IPS-18a (cell line): ENCODE measurements at regions not wholly inside any gene's neighbourhood (a gene's known extent, or its start where the extent isn't known, plus 50 kb on each side); places are given as distances from the start of the nearest gene placed in this dataset.

Experiments
- H3K27ac ChIP-seq: one replicate; pipeline ENCODE4 v1.5.1; 2013; ENCODE audit warnings: low read length
- H3K27me3 ChIP-seq: one replicate; pipeline ENCODE4 v1.6.1; 2013; ENCODE audit warnings: mild to moderate bottlenecking, low read length; ENCODE audit not compliant: control insufficient read depth, insufficient read depth
- H3K36me3 ChIP-seq: one replicate; pipeline ENCODE4 v1.6.1; 2013; ENCODE audit warnings: low read depth, low read length; ENCODE audit not compliant: control insufficient read depth
- H3K4me1 ChIP-seq: one replicate; pipeline ENCODE4 v1.6.1; 2013; ENCODE audit warnings: low read depth, low read length; ENCODE audit not compliant: control insufficient read depth
- H3K4me3 ChIP-seq: one replicate; pipeline ENCODE4 v1.5.1; 2013; ENCODE audit warnings: low read length
- H3K9ac ChIP-seq: one replicate; pipeline ENCODE4 v1.6.1; 2013; ENCODE audit warnings: mild to moderate bottlenecking, low read length, moderate library complexity
- H3K9me3 ChIP-seq: one replicate; pipeline ENCODE4 v1.6.1; 2013; ENCODE audit warnings: low read depth, low read length; ENCODE audit not compliant: control insufficient read depth

DNA sequence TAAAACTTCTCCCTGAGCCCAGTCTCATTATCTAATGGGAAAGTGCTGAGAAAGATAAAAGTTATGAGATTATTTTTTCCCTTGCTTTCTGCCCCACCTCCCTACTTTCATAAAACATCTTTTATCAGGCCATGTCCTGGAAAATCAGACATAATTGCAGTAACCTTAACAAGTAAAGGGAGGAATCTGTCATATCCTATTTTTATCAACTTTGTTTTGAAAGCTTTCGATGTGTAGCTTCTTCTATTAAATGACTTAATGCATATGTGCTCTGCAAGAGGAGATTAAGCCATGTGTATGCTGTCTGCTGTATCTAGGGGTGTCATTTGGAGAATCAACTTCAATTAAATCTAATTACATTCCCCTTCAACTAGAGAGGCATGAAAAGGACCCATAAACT lies 408.9 kb downstream of the CBLN4 start:
- Histone ChIP-seq H3K27me3 (no peaks in the 10 kb centered on the region), H3K4me3 (no peak overlapping the region), H3K9me3 (no peaks in the 10 kb centered on the region), H3K9ac (no peak overlapping the region), H3K36me3 (no peaks in the 10 kb centered on the region), H3K4me1 (no peaks in the 10 kb centered on the region), H3K27ac (no peak overlapping the region)

DNA sequence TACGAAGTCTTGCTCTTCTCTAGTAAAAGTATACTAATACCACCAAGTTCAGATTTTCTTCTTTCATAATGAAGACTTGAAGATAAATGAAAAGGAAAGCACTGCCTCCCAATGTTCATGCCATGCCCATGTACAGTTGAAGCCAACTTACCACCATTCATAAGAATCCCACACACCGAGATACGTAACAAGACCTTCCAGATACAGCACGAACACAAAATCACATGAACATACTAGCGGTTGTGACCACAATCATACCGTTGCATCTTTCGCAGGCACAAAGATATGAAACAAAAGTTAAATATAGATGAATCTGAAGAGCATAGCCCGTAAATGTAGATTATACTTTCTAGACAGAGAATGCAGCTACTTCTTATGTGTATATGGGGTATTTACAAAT lies 412.5 kb downstream of the CBLN4 start:
- H3K9me3 ChIP-seq = no peaks in the 10 kb centered on the region
- no peaks in the 10 kb centered on the region for H3K4me1 ChIP-seq
- H3K36me3 ChIP-seq = no peaks in the 10 kb centered on the region
- H3K9ac ChIP-seq = no peak overlapping the region
- no peak overlapping the region for H3K4me3 ChIP-seq
- no peaks in the 10 kb centered on the region for H3K27me3 ChIP-seq
- H3K27ac ChIP-seq = no peak overlapping the region

DNA sequence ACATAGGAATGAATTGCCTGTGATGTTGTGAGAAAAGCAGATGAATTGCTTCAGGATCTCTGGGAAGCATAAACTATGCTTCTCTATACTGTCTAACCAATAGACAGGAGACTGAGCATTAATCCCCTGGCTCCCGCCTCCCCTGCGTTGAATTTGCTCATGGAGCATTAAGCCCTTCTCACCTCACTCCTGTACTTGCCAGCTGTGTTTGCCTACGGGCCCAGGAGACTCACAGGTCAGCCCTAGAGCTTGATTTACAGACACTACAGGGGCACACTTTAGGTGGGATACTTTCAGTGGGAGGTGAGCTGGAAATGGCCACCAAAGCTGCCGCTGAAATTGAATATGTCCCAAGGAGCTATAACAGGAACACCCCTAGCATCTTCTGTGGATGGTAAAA lies 418.7 kb downstream of the CBLN4 start:
- H3K4me1 ChIP-seq = peaks cover 3% of the 10 kb centered on the region
- no peaks in the 10 kb centered on the region for H3K36me3 ChIP-seq

DNA sequence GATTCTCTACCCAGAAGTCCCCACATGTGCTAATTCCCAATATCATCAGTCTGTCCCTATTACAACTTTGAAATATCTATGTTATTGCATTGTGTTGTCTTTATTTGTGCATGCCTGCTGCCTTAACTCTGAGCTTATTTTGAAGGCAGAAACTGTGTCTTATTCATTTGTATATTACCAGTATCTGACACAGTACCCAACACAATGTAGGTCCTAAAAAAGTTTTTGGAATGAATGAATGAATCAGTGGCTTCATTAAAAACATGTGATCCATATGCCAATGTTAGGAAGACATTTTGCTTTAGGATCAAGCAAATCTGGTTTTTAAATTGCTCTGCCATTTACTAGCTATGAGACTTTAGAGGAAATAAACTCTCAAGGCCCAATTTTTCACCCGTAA lies 420.4 kb downstream of the CBLN4 start:
- H3K4me1 ChIP-seq = peaks cover 8% of the 10 kb centered on the region
- no peak overlapping the region for H3K27ac ChIP-seq

More for the DNA sequence above, 418.7 kb downstream of the CBLN4 start:
- H3K9ac ChIP-seq = no peak overlapping the region
- no peak overlapping the region for H3K27ac ChIP-seq
- no peaks in the 10 kb centered on the region for H3K9me3 ChIP-seq
- no peak overlapping the region for H3K4me3 ChIP-seq
- H3K27me3 ChIP-seq = no peaks in the 10 kb centered on the region

DNA sequence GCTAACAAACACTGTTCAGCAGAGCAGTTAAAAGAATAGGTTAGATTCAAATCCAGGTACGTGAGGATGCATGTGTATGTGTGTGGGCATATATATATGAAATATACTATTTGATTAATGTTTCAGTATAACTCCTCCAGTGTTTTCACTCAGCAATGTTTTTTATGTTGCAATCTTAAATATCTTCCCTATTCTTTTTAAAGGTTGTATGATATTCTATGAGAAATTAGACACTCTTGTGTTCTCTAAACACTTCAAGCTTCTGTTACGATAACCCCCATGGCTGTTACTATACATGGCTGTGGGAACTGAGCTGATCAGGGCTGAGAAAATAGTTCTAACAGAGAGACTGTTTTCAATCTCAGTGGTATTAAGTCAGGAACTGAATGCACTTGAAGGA lies 421.0 kb downstream of the CBLN4 start:
- H3K9ac ChIP-seq = no peak overlapping the region
- no peaks in the 10 kb centered on the region for H3K9me3 ChIP-seq
- H3K4me3 ChIP-seq = no peak overlapping the region
- H3K36me3 ChIP-seq = no peaks in the 10 kb centered on the region
- H3K4me1 ChIP-seq = peaks cover 15% of the 10 kb centered on the region
- no peaks in the 10 kb centered on the region for H3K27me3 ChIP-seq
- no peak overlapping the region for H3K27ac ChIP-seq

More for the DNA sequence above, 420.4 kb downstream of the CBLN4 start:
- H3K27me3 ChIP-seq = no peaks in the 10 kb centered on the region
- no peak overlapping the region for H3K4me3 ChIP-seq
- H3K36me3 ChIP-seq = no peaks in the 10 kb centered on the region
- no peaks in the 10 kb centered on the region for H3K9me3 ChIP-seq
- H3K9ac ChIP-seq = no peak overlapping the region

DNA sequence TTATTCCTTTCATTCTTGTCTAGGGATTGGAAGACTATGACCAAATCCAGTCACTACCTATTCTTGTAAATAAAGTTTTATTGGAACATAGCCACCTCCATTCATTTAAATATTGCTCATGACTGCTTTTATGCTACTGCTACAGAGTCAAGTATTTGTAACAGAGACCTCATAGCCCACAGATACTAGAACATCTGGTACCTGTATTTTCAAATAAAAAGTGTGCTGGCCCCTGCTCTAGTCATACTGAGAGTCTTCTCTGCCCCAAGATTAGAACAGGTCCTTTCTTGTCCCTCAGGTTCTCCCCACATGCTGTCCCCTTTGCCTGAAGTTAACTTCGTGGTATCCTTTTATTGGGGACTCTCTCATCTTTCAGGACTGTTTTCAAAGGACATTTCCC lies 422.3 kb downstream of the CBLN4 start:
- no peak overlapping the region for H3K4me3 ChIP-seq
- no peaks in the 10 kb centered on the region for H3K27me3 ChIP-seq
- H3K9ac ChIP-seq = no peak overlapping the region
- H3K4me1 ChIP-seq = peaks cover 21% of the 10 kb centered on the region
- no peaks in the 10 kb centered on the region for H3K9me3 ChIP-seq
- H3K36me3 ChIP-seq = no peaks in the 10 kb centered on the region
- H3K27ac ChIP-seq = no peak overlapping the region

DNA sequence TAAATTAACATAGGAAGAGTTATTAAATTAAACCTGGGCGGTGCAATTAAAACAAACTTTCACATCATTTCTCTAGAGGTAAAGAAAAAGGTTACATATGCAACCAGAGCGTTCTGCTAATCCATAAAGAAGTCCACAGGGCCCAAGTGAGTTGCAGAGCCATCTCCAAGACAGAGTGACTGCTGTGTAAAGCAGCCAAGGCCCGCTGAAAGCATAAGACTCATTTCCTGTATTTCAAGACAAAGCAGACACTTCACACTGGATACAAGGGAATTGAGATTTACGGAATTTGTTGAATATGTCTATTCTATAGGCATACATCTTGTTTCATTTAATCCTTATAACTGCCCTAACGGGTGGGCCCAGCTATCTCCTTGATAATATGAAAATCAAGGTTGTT lies 422.8 kb downstream of the CBLN4 start:
- Histone ChIP-seq H3K9me3 (no peaks in the 10 kb centered on the region), H3K36me3 (no peaks in the 10 kb centered on the region), H3K9ac (no peak overlapping the region), H3K4me1 (peaks cover 21% of the 10 kb centered on the region), H3K4me3 (no peak overlapping the region), H3K27ac (no peak overlapping the region), H3K27me3 (no peaks in the 10 kb centered on the region)

DNA sequence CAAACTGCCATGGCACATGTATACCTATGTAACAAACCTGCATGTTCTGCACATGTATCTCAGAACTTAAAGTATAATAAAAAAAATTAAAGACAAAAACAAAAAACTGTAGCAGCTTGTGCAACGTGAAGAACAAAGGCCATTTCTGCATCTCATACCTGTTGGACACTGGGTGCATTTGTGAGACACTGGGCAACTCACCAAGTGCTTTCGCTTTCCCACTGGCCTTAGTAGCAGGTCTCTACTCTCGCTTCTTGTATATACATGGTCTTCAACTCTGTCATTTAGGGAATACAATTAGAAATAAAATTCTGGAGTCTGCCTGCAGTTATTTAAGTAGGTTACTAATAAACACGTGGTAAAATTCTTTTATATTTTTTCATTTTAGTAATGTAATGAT lies 423.8 kb downstream of the CBLN4 start:
- Histone ChIP-seq H3K9me3 (no peaks in the 10 kb centered on the region), H3K4me1 (peaks cover 20% of the 10 kb centered on the region), H3K27ac (no peak overlapping the region), H3K27me3 (no peaks in the 10 kb centered on the region), H3K36me3 (no peaks in the 10 kb centered on the region), H3K4me3 (no peak overlapping the region), H3K9ac (no peak overlapping the region)

DNA sequence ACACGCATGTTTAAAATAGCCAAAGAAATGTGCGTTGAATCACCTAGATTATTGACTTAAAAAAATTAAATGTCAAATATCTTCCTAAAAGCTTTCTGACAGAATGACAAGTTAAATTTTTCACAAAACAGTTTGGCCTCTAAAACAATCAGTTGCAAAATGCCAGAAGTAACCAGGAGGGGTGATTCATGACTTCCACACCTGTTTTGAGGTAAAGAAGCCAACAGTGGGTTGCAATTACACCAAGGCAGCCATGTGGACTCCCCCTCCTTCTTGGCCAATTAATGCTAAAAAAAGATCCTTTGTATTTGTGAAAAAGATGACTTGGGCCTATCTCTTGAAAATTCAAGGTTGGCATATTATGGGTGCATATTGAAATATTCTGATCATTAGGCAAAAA lies 424.8 kb downstream of the CBLN4 start:
- Histone ChIP-seq H3K9me3 (no peaks in the 10 kb centered on the region), H3K4me3 (no peak overlapping the region), H3K36me3 (no peaks in the 10 kb centered on the region), H3K9ac (no peak overlapping the region), H3K4me1 (peaks cover 18% of the 10 kb centered on the region), H3K27me3 (no peaks in the 10 kb centered on the region), H3K27ac (no peak overlapping the region)

DNA sequence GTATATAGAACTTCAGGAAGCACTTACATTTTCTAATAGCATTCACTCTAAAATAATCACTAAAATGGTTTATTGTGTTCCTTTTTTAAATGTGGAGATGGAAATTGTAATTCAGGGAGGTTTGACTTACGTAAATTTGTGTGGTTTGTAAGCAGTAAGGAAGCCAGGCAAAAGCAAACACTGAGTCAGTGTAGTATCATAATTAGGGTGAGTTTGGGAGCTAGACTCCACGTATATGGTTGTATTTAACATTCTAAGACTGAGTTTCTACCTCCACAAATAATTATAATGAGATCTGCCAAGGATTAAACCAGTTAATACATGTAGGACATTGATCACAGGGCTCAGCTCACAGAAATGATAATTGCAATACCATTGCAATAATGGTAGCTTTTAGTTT lies 425.5 kb downstream of the CBLN4 start:
- no peaks in the 10 kb centered on the region for H3K27me3 ChIP-seq
- no peak overlapping the region for H3K27ac ChIP-seq
- no peak overlapping the region for H3K4me3 ChIP-seq
- H3K9me3 ChIP-seq = no peaks in the 10 kb centered on the region
- no peaks in the 10 kb centered on the region for H3K36me3 ChIP-seq
- no peak overlapping the region for H3K9ac ChIP-seq
- H3K4me1 ChIP-seq = peaks cover 18% of the 10 kb centered on the region

DNA sequence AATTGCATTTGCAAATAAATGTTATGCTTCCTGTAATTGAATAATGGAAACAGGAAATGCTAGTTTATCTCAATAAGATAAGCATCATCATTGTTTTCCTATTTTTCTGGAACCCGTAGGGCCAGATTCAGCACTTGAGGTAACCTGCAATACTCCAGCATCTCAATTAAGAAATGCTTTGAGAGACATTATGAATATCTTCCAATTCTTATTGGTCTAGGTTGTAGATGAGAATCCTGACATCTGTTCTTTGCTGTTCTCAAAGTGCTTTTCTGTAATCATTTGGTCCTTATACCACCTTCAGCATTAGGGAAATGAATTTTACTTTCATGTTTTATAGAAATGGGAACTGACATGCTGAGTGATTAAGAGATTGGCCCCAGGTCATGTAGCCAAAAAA lies 428.3 kb downstream of the CBLN4 start:
- no peaks in the 10 kb centered on the region for H3K9me3 ChIP-seq

DNA sequence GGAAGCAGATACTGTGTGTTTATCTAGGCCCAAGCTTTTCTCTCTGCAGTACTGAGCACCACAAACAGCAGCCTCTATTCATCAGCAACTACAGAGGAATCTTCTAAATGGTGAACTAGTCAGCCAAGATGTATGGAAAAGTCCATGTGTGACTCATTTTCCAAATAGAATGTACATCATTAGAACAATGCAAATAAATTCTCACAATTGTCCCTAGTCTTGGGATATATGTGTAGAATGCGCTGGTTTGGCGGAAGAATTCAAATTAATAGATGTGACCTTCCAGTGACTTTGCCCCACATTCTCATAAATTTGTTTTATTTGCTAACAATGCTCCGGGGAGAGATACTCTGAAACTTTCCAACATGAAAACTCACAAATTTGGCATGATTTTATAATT lies 436.2 kb downstream of the CBLN4 start:
- Histone ChIP-seq H3K36me3 (no peaks in the 10 kb centered on the region), H3K4me1 (no peaks in the 10 kb centered on the region), H3K9ac (no peak overlapping the region), H3K9me3 (no peaks in the 10 kb centered on the region), H3K27ac (no peak overlapping the region), H3K27me3 (no peaks in the 10 kb centered on the region), H3K4me3 (no peak overlapping the region)

More for the DNA sequence above, 428.3 kb downstream of the CBLN4 start:
- Histone ChIP-seq H3K36me3 (no peaks in the 10 kb centered on the region), H3K9ac (no peak overlapping the region), H3K4me1 (peaks cover 18% of the 10 kb centered on the region), H3K4me3 (no peak overlapping the region), H3K27ac (no peak overlapping the region), H3K27me3 (no peaks in the 10 kb centered on the region)
